GM21381 (cell line): ENCODE measurements at regions not wholly inside any gene's neighbourhood (a gene's known extent, or its start where the extent isn't known, plus 50 kb on each side); places are given as distances from the start of the nearest gene placed in this dataset.

Source experiments
- ATAC-seq: cut with Tn5 transposase; IDR thresholded peaks from one replicate; pipeline ENCODE4 v1.9.1; 2021; ENCODE audit warnings: mild to moderate bottlenecking, moderate library complexity; ENCODE audit not compliant: unreplicated experiment

GRCh38 chr6:134379599-134379998, 61.7 kb upstream of the SGK1 start:
- ATAC-seq: no peak

- ATAC-seq: peak; percentile 77
Measured at GRCh38 chr6:134379076-134379475, 61.2 kb upstream of the SGK1 start.

GRCh38 chr6:134378426-134378825, 60.5 kb upstream of the SGK1 start:
- no peak for ATAC-seq

- ATAC-seq: no peak
Measured at GRCh38 chr6:134376785-134377184, 58.9 kb upstream of the SGK1 start.

- no peak for ATAC-seq
Measured at GRCh38 chr6:134375220-134375580, 57.3 kb upstream of the SGK1 start.

- no peak for ATAC-seq
Measured at GRCh38 chr6:134374491-134375219, 56.7 kb upstream of the SGK1 start.

GRCh38 chr6:134373993-134374392, 56.1 kb upstream of the SGK1 start:
- ATAC-seq: no peak

GRCh38 chr6:134373282-134373922, 55.5 kb upstream of the SGK1 start:
- ATAC-seq: peak; percentile 86

- ATAC-seq: no peak
Measured at GRCh38 chr6:134372603-134373281, 54.8 kb upstream of the SGK1 start.

GRCh38 chr6:134368670-134369069, 50.8 kb upstream of the SGK1 start:
- ATAC-seq: no peak
